OCI-LY7 (cell line): ENCODE measurements at regions not wholly inside any gene's neighbourhood (a gene's known extent, or its start where the extent isn't known, plus 50 kb on each side); places are given as distances from the start of the nearest gene placed in this dataset.

Experiments
- BruUV-seq: library from RNA; stranded (reverse); fragments of 400-500 nt; replicated peaks from 2 replicates; lab custom pipeline; 2021; lab: Mats Ljungman, UMichigan
- CTCF ChIA-PET: fragments of 300-600 bp; sonication (Branson Sonifier 250); formaldehyde crosslinking; loops from one replicate; lab custom pipeline; 2022; ENCODE audit warnings: antibody characterized with exemption; ENCODE audit not compliant: unreplicated experiment; lab: Charles Lee
- POLR2A ChIA-PET: fragments of 300-600 bp; sonication (Branson Sonifier 250); formaldehyde crosslinking; loops from one replicate; lab custom pipeline; 2022; ENCODE audit warnings: antibody characterized with exemption; lab: Charles Lee
- DNase-seq: peaks from one replicate; pipeline ENCODE4 v3.0.0-alpha.2; 2015; ENCODE audit warnings: low spot score
- H2AFZ ChIP-seq: fragments of 200-600 bp; sonication (generic), shearing (Covaris generic); 2 replicates; pipeline ENCODE4 v1.6.1; 2014; ENCODE audit warnings: mild to moderate bottlenecking, antibody characterized with exemption, low read length, moderate library complexity
- H3K27ac ChIP-seq: fragments of 200-600 bp; sonication (generic); 2 replicates; pipeline ENCODE4 v1.5.1; 2014; ENCODE audit warnings: mixed run types, low read depth, mild to moderate bottlenecking, moderate library complexity, low read length, inconsistent platforms; ENCODE audit not compliant: poor library complexity, severe bottlenecking
- H3K36me3 ChIP-seq: fragments of 200-600 bp; sonication (generic); 2 replicates; pipeline ENCODE4 v1.6.1; 2014; ENCODE audit warnings: mild to moderate bottlenecking, antibody characterized with exemption, low read length, moderate library complexity, mixed read lengths; ENCODE audit not compliant: insufficient read depth
- H3K4me1 ChIP-seq: fragments of 200-600 bp; sonication (generic); 2 replicates; pipeline ENCODE4 v1.5.1; 2014; ENCODE audit warnings: mild to moderate bottlenecking, low read length; ENCODE audit not compliant: insufficient read depth, poor library complexity, severe bottlenecking
- H3K4me2 ChIP-seq: fragments of 200-600 bp; sonication (generic); 2 replicates; pipeline ENCODE4 v1.6.1; 2014; ENCODE audit warnings: mild to moderate bottlenecking, low read length
- H3K4me3 ChIP-seq: fragments of 200-600 bp; sonication (generic); 2 replicates; pipeline ENCODE4 v1.5.1; 2014; ENCODE audit warnings: mild to moderate bottlenecking, low read depth, low read length; ENCODE audit not compliant: poor library complexity, severe bottlenecking
- H3K79me2 ChIP-seq: fragments of 200-600 bp; sonication (generic); 2 replicates; pipeline ENCODE4 v1.6.1; 2016; ENCODE audit warnings: low read depth, mild to moderate bottlenecking, low read length, moderate library complexity, mixed read lengths; ENCODE audit not compliant: insufficient read depth
- H3K9me2 ChIP-seq: fragments of 200-600 bp; sonication (generic); 2 replicates; pipeline ENCODE4 v1.6.1; 2016; ENCODE audit warnings: mild to moderate bottlenecking, low read length, mixed read lengths; ENCODE audit not compliant: insufficient read depth
- H3K9me3 ChIP-seq: fragments of 200-600 bp; sonication (generic); 2 replicates; pipeline ENCODE4 v1.6.1; 2014; ENCODE audit warnings: mild to moderate bottlenecking, mixed run types, low read length, mixed read lengths
- H4K20me1 ChIP-seq: fragments of 200-600 bp; sonication (generic); 2 replicates; pipeline ENCODE4 v1.6.1; 2014; ENCODE audit warnings: mild to moderate bottlenecking, antibody characterized with exemption, low read length, moderate library complexity, mixed read lengths; ENCODE audit not compliant: insufficient read depth
- EZH2phosphoT487 ChIP-seq: fragments of 200-600 bp; sonication (generic); IDR thresholded peaks from 2 replicates; pipeline ENCODE4 v1.6.1; 2018; ENCODE audit warnings: low read depth, borderline replicate concordance, mild to moderate bottlenecking, mixed run types, antibody characterized with exemption, low read length, moderate library complexity, mixed read lengths
- intact Hi-C: fragments of 100-400 bp; cut with micrococcal nuclease; formaldehyde crosslinking; loops from one replicate; pipeline ENCODE4 v1.10.0; 2022; ENCODE audit not compliant: unreplicated experiment
- TF ChIP-seq, protein P1 (sequence below): fragments of 200-600 bp; sonication (generic); conservative IDR thresholded peaks from 2 replicates; pipeline ENCODE4 v1.5.1; 2014; ENCODE audit warnings: mild to moderate bottlenecking, antibody characterized with exemption, low read length, moderate library complexity, mixed read lengths

- TF ChIP-seq EZH2phosphoT487 = no peak
- TF ChIP-seq, protein P1, sequence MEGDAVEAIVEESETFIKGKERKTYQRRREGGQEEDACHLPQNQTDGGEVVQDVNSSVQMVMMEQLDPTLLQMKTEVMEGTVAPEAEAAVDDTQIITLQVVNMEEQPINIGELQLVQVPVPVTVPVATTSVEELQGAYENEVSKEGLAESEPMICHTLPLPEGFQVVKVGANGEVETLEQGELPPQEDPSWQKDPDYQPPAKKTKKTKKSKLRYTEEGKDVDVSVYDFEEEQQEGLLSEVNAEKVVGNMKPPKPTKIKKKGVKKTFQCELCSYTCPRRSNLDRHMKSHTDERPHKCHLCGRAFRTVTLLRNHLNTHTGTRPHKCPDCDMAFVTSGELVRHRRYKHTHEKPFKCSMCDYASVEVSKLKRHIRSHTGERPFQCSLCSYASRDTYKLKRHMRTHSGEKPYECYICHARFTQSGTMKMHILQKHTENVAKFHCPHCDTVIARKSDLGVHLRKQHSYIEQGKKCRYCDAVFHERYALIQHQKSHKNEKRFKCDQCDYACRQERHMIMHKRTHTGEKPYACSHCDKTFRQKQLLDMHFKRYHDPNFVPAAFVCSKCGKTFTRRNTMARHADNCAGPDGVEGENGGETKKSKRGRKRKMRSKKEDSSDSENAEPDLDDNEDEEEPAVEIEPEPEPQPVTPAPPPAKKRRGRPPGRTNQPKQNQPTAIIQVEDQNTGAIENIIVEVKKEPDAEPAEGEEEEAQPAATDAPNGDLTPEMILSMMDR = no peak
- H4K20me1 ChIP-seq = no peaks in the 10 kb centered on the region
- no peak overlapping the region for H3K27ac ChIP-seq
- POLR2A ChIA-PET = no interaction called here
- intact Hi-C loops = no loop called here
- CTCF ChIA-PET = no interaction called here
- H3K9me2 ChIP-seq = no peaks in the 10 kb centered on the region
- no peaks in the 10 kb centered on the region for H3K36me3 ChIP-seq
- no peak overlapping the region for H2AFZ ChIP-seq
- DNase-seq = no peak
- H3K9me3 ChIP-seq = no peaks in the 10 kb centered on the region
- H3K79me2 ChIP-seq = no peaks in the 10 kb centered on the region
- H3K4me2 ChIP-seq = no peak overlapping the region
- H3K4me3 ChIP-seq = no peak overlapping the region
- no TSS peak for BruUV-seq
- H3K4me1 ChIP-seq = no peaks in the 10 kb centered on the region
These were observed 104.8 kb downstream of the RGS2 start for GRCh38 chr1:192913683-192914082.

GRCh38 chr1:192914092-192914491, 105.3 kb downstream of the RGS2 start:
- intact Hi-C loops = no loop called here
- POLR2A ChIA-PET = no interaction called here

GRCh38 chr1:192914696-192915095, 105.9 kb downstream of the RGS2 start:
- Histone ChIP-seq H3K4me3 (no peak overlapping the region), H3K4me1 (no peaks in the 10 kb centered on the region), H2AFZ (no peak overlapping the region), H3K9me2 (no peaks in the 10 kb centered on the region), H3K9me3 (no peaks in the 10 kb centered on the region), H3K27ac (no peak overlapping the region), H3K4me2 (no peak overlapping the region), H4K20me1 (no peaks in the 10 kb centered on the region), H3K79me2 (no peaks in the 10 kb centered on the region), H3K36me3 (no peaks in the 10 kb centered on the region)
- intact Hi-C loops = no loop called here
- POLR2A ChIA-PET = interaction anchor here (0.7 to 0.9 kb wide), 3 partner anchors 27 to 39 kb away, joined by 3 to 4 read pairs (median 3); no protein-coding TSS in a partner anchor
- no peak for DNase-seq
- TF ChIP-seq, protein P1 = no peak
- BruUV-seq = no TSS peak
- CTCF ChIA-PET = no interaction called here

More at GRCh38 chr1:192914092-192914491, 105.3 kb downstream of the RGS2 start:
- no peaks in the 10 kb centered on the region for H3K79me2 ChIP-seq
- no peak overlapping the region for H3K27ac ChIP-seq
- H3K9me2 ChIP-seq = no peaks in the 10 kb centered on the region
- H3K4me1 ChIP-seq = no peaks in the 10 kb centered on the region
- no peak overlapping the region for H2AFZ ChIP-seq
- H3K4me3 ChIP-seq = no peak overlapping the region
- no peak overlapping the region for H3K4me2 ChIP-seq
- no peak for DNase-seq
- no peaks in the 10 kb centered on the region for H3K9me3 ChIP-seq
- CTCF ChIA-PET = no interaction called here
- no TSS peak for BruUV-seq
- TF ChIP-seq EZH2phosphoT487 = no peak
- TF ChIP-seq, protein P1 = no peak
- no peaks in the 10 kb centered on the region for H4K20me1 ChIP-seq
- H3K36me3 ChIP-seq = no peaks in the 10 kb centered on the region
